Activated CD4-positive, alpha-beta T cell treated with anti-CD3 and anti-CD28 coated beads, Interleukin-2, Interleukin-6, amounts not matched to agents 100 ng/mL and 50 ng/mL, durations not matched to agents 16 hours and 8 hours (primary cell): ENCODE measurements at regions not wholly inside any gene's neighbourhood (a gene's known extent, or its start where the extent isn't known, plus 50 kb on each side); places are given as distances from the start of the nearest gene placed in this dataset.
"Not testable (repeated sequence)": the region's sequence is repeated elsewhere in the genome, so short reads cannot be mapped to it uniquely, and the experiment has no call there.

Source experiments
- DNase-seq: peaks from one replicate; pipeline ENCODE4 v3.0.0-alpha.2; 2020

DNA sequence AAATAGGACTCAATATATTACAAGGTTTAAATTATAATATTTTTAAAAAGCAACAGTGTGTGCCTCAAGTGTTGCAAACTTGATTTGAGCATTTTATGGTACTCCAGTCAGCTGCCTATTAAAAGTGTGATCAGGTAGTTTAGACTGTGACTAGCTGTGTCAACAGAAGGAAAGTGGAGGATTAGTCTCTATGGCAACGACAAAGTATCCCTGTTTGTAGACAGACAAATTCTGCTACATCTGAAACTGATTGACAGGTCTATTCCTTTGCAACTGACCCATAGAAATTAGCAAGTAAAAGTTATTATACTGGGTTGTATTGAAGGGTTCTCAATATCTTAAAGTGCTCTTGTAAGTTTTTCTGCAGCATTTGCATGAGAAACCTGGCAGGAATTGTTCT, 249.8 kb upstream of the ARRDC3 start:
- DNase-seq = no peak

DNA sequence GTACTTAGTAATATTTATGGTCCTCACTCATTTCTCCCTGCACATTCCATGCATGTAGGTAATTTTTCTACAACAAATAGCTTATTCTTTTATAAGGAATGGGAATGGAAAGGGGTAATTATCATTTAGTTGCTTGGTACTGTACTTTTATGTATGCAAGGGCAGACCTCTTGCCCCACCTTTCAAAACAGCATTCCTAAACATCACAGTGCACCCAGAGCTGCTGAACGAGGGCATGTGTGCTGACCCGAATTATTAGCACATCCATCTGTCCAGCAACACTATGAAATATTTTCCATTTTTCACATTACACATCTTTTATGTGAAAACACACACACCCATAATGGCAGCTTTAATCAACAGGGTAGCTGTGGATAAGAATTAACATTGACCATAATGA, 228.6 kb upstream of the ARRDC3 start:
- no peak for DNase-seq

- no peak for DNase-seq
These were observed 224.6 kb upstream of the ARRDC3 start for GRCh38 chr5:91607675-91608074.

DNA sequence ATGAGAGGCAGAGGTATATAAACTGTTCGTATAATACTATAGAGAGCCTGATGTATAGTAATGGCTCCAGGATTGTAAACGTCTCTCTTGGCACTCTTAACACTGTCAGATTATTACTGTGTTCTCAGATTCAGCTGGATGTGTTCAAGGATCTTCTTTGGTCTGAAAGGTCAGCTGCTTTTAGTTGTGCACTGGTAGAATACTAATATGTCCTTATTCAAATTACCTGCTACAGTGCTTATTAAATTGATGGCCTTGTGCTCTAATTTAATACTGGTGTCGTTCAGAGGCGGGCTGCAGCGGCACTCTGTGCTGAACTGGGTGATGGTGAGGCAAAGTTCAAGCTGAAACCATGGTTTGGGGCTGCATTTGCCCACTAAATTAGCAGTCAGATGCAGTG, 216.7 kb upstream of the ARRDC3 start:
- no peak for DNase-seq

DNA sequence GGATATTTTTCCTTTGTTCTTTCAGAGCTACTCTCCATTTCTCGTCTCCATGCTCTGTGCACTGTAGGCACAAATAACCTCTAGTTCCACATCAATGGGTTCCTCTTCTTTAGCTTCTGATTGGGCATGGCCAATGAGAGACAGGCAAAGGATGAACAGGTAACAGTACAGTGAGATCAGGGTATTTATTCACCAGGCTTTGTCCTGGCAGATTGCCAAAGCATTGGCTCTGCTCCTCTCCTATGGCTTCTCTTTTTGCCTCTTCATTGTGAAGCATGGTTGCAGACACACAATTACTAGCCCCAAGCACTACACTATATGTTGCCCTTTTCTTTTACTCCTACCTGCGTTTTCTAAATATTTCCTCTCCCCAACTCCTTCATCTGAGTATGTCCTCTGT, 215.1 kb upstream of the ARRDC3 start:
- no peak for DNase-seq

DNA sequence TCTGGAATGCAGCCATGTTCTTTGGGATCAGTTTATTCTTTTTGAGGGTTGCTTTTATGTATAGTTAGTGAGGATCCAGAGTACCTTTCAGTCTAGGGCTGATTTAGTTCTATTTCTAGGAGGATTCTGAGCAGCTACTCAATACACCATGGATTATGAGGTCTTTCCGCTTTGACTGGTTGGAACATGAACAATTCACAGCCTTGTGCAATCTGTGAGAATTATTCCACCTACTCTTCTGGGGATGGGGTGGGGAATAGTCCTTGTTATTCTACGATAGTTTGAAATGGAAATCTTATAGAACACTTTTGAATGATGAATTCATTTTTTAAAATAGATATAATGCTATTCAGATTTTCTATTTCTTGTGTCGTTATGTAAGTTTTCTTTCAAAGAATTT, 212.3 kb upstream of the ARRDC3 start:
- DNase-seq = no peak

GRCh38 chr5:91591076-91591475, 208.0 kb upstream of the ARRDC3 start:
- DNase-seq = no peak

DNA sequence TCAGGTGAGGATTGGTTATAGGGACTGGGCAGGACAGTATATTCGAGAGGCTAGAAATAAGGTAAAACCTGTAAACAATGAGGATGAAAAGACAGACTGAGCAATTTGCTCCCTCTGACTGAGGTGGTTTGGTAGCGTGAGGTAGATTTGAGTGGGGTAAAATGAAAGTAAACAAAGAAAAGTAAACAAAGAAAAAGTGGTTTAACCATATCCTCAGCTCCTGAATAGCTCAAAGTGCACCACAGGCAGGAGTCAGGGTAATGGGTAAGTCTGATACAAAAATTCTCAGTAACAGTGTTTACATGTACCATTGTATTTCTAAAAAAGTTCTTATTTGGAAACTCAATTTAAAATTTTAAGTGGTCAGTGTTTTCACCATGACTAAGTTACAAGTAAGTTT, 203.1 kb upstream of the ARRDC3 start:
- no peak for DNase-seq

DNA sequence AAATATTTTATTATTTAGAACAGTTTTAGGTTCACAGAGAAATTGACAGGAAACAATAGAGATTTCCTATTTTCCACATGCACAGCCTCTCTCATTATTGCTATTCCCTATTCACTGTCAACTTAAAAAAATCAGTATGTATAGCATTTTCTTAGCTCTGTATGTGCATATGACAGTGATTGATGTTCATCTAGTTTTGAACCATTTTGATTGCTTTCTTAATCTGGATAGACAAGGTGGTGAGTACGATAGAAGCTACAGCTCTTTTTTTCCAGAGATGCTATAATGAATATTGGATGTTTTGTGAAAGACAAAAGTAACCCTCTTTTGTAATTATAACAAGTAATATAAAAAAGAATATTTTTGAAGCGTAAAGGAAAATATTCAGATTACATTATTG, 201.2 kb upstream of the ARRDC3 start:
- no peak for DNase-seq

DNA sequence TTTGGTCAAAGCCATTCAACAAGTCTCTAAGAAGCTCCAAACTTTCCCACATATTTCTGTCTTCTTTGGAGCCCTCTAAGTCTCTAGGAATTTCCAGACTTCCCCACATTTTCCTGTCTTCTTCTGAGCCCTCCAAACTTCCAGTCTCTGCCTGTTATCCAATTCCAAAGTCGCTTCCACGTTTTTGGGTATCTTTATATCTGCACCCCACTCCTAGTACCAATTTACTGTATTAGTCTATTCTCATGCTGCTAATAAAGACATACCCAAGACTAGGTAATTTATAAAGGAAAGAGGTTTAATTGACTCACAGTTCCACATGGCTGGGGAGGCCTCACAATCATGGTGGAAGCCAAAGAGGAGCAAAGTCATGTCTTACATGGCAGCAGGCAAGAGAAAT, 182.9 kb upstream of the ARRDC3 start:
- not testable (repeated sequence) for DNase-seq

DNA sequence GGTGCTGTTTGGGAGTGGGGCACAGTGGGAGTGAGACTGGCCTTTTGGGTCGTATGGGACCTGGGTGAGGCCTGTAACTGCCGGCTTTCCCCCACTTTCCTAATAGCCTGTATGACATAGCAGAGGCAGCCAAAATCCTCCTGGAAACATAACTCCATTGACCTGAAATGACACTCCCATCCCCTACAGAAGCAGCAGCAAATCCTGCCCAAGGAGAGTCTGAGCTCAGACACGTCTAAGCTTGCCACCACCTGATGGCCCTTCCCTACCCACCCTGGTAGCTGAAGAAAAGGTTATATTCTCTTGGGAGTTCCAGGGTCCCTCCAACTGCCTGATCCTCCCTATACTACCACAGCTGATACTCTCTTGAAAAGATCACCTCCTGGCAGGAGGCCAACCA, 179.8 kb upstream of the ARRDC3 start:
- DNase-seq = no peak

- DNase-seq = no peak
These were observed 158.6 kb upstream of the ARRDC3 start for GRCh38 chr5:91541696-91542095.

DNA sequence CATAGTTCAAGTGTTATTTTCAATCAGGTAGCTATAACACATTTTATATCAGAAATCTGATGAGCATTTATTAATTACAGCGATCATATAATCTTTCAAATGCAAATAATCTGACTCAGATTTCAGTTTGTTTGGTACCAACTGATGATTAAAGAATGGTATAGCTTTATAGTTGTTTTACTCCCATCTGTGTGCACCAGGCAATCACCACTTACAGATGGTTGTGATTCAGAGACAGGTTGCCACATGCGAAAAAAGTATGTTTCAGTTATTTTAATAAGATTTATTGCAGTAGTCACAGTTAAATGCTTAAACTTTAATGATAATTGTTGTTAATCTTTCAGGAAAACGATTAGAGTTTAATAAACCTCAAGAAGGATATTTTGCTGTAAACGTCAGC, 155.1 kb upstream of the ARRDC3 start:
- DNase-seq = no peak

DNA sequence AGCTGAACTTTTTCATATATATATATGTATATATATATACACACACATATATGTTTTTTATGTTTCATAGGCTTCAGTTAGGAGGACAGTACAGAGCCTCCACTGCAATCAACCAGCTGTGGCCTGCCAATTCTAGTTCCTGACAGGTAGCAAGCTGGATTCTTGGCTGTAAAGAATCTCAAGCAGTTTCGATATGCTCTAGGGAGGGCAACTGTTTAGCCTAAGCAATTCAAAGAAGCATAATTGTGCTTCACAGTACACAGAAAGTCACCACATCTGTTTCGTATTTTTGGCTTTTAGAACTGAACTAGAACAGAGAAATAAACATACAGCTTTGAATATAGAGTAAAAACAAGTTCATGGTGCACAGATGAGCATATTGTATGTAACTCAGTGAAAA, 152.4 kb upstream of the ARRDC3 start:
- DNase-seq = no peak

GRCh38 chr5:91534332-91534731, 151.2 kb upstream of the ARRDC3 start:
- DNase-seq = no peak

DNA sequence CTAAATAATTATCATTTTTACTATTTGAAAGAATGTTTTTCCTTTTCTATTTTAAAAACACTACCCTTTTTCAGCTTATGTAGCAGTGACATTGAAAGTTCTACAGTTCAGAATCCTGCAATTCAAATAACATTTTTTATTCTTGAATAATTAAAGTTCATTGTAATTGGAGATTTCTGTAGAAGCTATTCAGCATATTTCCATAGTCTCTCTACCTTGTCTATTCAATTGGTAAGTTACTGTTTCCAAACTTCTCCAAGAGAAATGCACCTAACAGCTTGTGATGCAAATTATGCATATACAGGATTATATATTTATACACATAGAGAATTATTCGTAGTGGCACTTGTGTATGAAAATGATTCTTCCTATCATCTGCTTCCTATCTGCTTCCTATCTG, 149.7 kb upstream of the ARRDC3 start:
- DNase-seq = no peak

GRCh38 chr5:91532281-91532680, 149.2 kb upstream of the ARRDC3 start:
- no peak for DNase-seq

DNA sequence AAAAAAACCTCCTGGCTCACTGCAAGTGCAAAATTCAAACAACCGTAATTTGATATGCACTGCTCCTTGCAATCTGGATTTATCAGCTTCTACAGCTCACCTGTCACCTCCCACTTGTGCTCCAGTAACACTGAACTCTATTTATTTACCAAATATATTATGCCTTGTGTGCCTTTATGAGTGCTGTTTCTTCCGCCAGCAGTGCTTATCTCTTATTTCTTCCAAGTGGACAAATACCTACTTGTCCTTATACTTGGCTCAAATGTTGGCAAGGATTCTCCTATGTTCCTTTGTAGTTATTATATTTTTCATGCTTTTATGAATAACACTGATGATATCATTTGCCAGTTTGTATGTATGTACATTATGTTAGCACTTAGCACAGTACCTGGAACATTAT, 145.7 kb upstream of the ARRDC3 start:
- DNase-seq = no peak

DNA sequence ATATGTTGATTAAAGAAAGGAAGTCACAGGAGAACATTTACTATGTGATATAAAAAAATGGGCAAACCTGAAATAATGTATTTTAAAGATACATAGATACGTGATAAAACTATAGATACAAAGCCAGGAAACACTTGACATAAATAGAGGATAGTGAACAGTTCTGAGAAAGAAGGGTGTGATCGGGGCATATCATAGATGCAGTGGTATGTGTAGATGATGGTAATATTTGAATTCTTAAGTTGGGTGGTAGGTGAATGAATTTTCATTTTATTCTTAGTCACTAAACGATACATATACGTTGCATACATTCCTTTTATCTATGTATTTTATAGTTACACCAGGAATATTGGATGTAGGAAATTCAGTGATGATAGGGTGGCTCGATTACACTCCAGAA, 138.7 kb upstream of the ARRDC3 start:
- no peak for DNase-seq

GRCh38 chr5:91521334-91521733, 138.2 kb upstream of the ARRDC3 start:
- no peak for DNase-seq

DNA sequence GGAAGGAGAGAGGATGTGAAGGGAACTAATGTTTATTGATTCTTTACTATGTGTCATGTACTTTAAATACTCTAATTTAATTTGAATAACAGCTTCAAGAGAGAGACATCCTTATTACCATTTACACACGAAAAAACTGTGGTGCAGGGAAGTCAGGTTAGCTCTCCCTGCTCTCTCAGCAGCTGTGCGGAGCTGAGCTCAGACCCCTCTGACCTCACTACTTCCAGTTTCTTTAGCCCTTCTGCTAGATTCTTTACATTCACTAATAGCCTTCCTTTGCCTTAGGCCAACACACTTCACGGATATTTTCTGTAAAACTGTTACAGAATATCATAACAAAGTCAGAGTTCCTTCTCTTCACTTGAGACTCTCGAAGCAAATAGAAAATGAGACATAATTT, 131.3 kb upstream of the ARRDC3 start:
- no peak for DNase-seq

- no peak for DNase-seq
These were observed 120.2 kb upstream of the ARRDC3 start for GRCh38 chr5:91503321-91503720.

DNA sequence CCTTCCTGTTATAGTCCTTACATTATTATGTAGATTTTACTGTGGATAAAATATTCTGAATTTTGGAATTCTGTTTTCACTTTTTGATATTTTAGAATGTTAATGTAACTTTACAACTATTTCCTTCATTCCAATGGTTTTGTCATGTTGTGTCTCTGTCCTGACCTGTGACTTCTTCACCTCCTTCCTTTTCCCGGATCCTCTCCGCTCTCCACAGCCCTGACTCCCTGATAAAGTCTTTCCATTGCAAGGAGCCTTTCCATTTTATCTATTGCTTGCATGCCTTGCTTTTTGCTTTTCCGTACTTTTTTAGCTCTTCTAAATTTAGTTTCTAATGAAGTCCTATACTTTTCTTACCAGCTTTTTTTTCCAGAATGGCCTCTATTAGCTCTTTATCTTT, 117.6 kb upstream of the ARRDC3 start:
- no peak for DNase-seq

GRCh38 chr5:91499943-91500531, 116.9 kb upstream of the ARRDC3 start:
- DNase-seq = peak; percentile 53

GRCh38 chr5:91495699-91496098, 112.6 kb upstream of the ARRDC3 start:
- no peak for DNase-seq

DNA sequence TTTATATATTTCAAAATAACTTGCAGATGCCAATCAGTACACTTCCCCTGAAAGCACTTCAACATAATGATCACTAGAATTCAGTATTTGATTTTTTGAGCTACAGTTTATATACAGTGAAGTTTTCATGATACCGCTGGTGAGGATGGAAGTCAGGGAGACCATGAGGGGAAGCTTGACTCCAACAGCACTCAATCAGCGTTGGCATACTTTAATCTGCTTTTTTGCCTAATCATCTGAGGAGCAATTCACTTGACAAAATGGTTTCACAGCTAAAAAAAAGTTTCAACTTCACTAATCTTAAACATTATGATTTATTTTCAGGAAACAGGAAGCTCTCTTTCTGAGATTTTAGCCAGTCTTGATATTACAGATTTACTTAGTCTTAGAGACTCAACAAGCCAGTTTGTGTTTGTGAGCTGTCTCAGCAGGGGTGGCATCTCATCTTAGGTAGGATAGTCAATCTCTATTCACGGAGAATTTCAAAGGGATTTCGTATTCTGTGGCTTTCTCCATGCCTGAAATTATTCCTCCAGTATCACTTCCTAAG, 111.4 kb upstream of the ARRDC3 start:
- peak; percentile 64 for DNase-seq
